Ovary (tissue), 7 donors: ENCODE measurements at regions not wholly inside any gene's neighbourhood (a gene's known extent, or its start where the extent isn't known, plus 50 kb on each side); places are given as distances from the start of the nearest gene placed in this dataset.

Experiments
- DNase-seq, 5 donors: peaks; one replicate each; pipeline ENCODE4 v3.0.0-alpha.2; 2019 to 2020
- H3K27ac ChIP-seq, 2 donors: fragments of 200-600 bp; one replicate each; pipeline versions ENCODE4 v1.5.1 to v1.8.0; 2019 to 2022
- H3K27me3 ChIP-seq: fragments of 200-600 bp; one replicate; pipeline ENCODE4 v1.8.0; 2022
- H3K36me3 ChIP-seq: fragments of 200-600 bp; sonication (generic); one replicate; pipeline ENCODE4 v1.5.1; 2019
- H3K4me1 ChIP-seq: one replicate; pipeline ENCODE4 v1.8.1; 2013; ENCODE audit warnings: mild to moderate bottlenecking, moderate library complexity; ENCODE audit not compliant: insufficient read depth
- H3K4me3 ChIP-seq: fragments of 200-600 bp; sonication (generic); one replicate; pipeline ENCODE4 v1.5.1; 2017
- H3K9me3 ChIP-seq, 2 donors: fragments of 200-600 bp in 1 of 2; sonication (generic) in 1 of 2; one replicate each; pipeline versions ENCODE4 v1.5.1 to v1.8.1; 2013 to 2019; ENCODE audit warnings: mild to moderate bottlenecking in 1 of 2, moderate library complexity in 1 of 2
- EP300 ChIP-seq: sonication (generic); formaldehyde crosslinking; IDR thresholded peaks from one replicate; pipeline ENCODE4 v1.6.1; 2017; ENCODE audit warnings: antibody characterized with exemption
- POLR2A ChIP-seq: fragments of 450-650 bp; IDR thresholded peaks from one replicate; pipeline ENCODE4 v1.6.1; 2017; ENCODE audit warnings: antibody characterized with exemption, mild to moderate bottlenecking, moderate library complexity
- WGBS, 3 donors: extraction: QIAGEN DNeasy Blood & Tissue Kit in 1 of 3; methylation state at CpG; one replicate each; pipeline versions ENCODE4 v1.1.5 to v1.1.7; 2013 to 2017; 5-methylcytosine and 5-hydroxymethylcytosine counted together
- intact Hi-C, 4 donors: fragments of 100-400 bp; cut with DNase I; formaldehyde crosslinking; loops; one replicate each; pipeline versions ENCODE4 v1.11.0 to v1.15.1; 2022 to 2023
- TF ChIP-seq, protein P1 (sequence below), 3 donors: fragments of 450-650 bp in 2 of 3; fragments of 200-600 bp in 1 of 3; IDR thresholded peaks; one replicate each; pipeline versions ENCODE4 v1.5.1 to v1.8.0; 2016 to 2022; ENCODE audit warnings: antibody characterized with exemption in 3 of 3, mild to moderate bottlenecking in 1 of 3
- donor health status: DM: no; HTN: no; CAD: no; lungs with moderate emphysema.
- donor health status: DM: no; HTN: no; CAD: no.
- donor health status: Bipolar disorder and iron deficiency.
- donor health status: DM: no; HTN: no; CAD: no.
- donor health status: DM: yes; HTN: yes; CAD: no.

- WGBS, 3 donors = 36 to 81% (median 79%) methylated on average over 2 of the region's 2 CpGs
- no peak overlapping the region for H3K27ac ChIP-seq
- H3K4me3 ChIP-seq = no peak overlapping the region
- no peaks in the 10 kb centered on the region for H3K4me1 ChIP-seq
- H3K36me3 ChIP-seq = no peaks in the 10 kb centered on the region
- intact Hi-C loops = no loop called here
- H3K9me3 ChIP-seq = no peaks in the 10 kb centered on the region
- H3K27me3 ChIP-seq = no peaks in the 10 kb centered on the region
- no peak for DNase-seq
- no peak for TF ChIP-seq POLR2A
- TF ChIP-seq, protein P1, sequence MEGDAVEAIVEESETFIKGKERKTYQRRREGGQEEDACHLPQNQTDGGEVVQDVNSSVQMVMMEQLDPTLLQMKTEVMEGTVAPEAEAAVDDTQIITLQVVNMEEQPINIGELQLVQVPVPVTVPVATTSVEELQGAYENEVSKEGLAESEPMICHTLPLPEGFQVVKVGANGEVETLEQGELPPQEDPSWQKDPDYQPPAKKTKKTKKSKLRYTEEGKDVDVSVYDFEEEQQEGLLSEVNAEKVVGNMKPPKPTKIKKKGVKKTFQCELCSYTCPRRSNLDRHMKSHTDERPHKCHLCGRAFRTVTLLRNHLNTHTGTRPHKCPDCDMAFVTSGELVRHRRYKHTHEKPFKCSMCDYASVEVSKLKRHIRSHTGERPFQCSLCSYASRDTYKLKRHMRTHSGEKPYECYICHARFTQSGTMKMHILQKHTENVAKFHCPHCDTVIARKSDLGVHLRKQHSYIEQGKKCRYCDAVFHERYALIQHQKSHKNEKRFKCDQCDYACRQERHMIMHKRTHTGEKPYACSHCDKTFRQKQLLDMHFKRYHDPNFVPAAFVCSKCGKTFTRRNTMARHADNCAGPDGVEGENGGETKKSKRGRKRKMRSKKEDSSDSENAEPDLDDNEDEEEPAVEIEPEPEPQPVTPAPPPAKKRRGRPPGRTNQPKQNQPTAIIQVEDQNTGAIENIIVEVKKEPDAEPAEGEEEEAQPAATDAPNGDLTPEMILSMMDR (IDR thresholded peaks at IDR 0.05) = no peak
- no peak for TF ChIP-seq EP300
Measured at GRCh38 chr14:88079624-88080023, 74.7 kb downstream of the GPR65 start.

- Histone ChIP-seq H3K36me3 (no peaks in the 10 kb centered on the region), H3K9me3 (no peaks in the 10 kb centered on the region), H3K27ac (no peak overlapping the region), H3K4me1 (no peaks in the 10 kb centered on the region), H3K27me3 (no peaks in the 10 kb centered on the region), H3K4me3 (no peak overlapping the region)
- WGBS, 3 donors = 84 to 96% (median 92%) methylated on average over 1 of the region's 1 CpG
- TF ChIP-seq EP300 (no peak), POLR2A (no peak)
- TF ChIP-seq, protein P1 (IDR thresholded peaks at IDR 0.05) = no peak
- intact Hi-C loops = no loop called here
- DNase-seq = no peak
Measured at GRCh38 chr14:88085736-88086135, 80.8 kb downstream of the GPR65 start.

GRCh38 chr14:88089445-88089844 lies 84.5 kb downstream of the GPR65 start:
- no peaks in the 10 kb centered on the region for H3K4me1 ChIP-seq
- H3K4me3 ChIP-seq = no peak overlapping the region
- H3K9me3 ChIP-seq = no peaks in the 10 kb centered on the region
- TF ChIP-seq POLR2A (no peak), EP300 (no peak)
- TF ChIP-seq, protein P1 (IDR thresholded peaks at IDR 0.05) = no peak
- H3K27me3 ChIP-seq = no peaks in the 10 kb centered on the region
- intact Hi-C loops = no loop called here
- no peak overlapping the region for H3K27ac ChIP-seq
- H3K36me3 ChIP-seq = no peaks in the 10 kb centered on the region
- no peak for DNase-seq

DNA sequence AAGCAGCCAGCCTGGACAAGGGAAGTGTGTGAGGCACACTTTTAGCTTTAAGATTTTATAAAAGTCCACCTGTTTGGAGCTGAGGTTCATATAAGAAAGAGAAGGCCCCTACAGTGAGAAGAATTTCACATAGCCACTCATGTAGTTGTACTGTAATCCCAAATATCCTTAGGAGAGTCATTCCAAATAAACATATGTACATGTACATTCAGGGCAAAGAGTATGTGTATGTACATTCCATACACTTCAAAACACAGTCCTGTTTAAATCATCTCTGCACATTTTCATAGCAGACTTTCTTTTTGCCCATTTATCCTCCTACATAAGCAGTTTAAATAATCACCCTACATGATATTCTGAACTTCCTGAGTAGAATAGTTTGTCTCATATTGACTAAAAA lies 87.6 kb downstream of the GPR65 start:
- Histone ChIP-seq H3K36me3 (no peaks in the 10 kb centered on the region), H3K27me3 (no peaks in the 10 kb centered on the region), H3K4me1 (no peaks in the 10 kb centered on the region), H3K4me3 (no peak overlapping the region), H3K27ac (no peak overlapping the region), H3K9me3 (no peaks in the 10 kb centered on the region)
- intact Hi-C loops = loop anchor here in 1 of 4 donors (5.0 kb wide), 1 partner anchor 1745 kb away; no protein-coding TSS in a partner anchor
- TF ChIP-seq, protein P1 (IDR thresholded peaks at IDR 0.05) = no peak
- TF ChIP-seq POLR2A = no peak
- TF ChIP-seq EP300 = no peak
- DNase-seq = no peak

DNA sequence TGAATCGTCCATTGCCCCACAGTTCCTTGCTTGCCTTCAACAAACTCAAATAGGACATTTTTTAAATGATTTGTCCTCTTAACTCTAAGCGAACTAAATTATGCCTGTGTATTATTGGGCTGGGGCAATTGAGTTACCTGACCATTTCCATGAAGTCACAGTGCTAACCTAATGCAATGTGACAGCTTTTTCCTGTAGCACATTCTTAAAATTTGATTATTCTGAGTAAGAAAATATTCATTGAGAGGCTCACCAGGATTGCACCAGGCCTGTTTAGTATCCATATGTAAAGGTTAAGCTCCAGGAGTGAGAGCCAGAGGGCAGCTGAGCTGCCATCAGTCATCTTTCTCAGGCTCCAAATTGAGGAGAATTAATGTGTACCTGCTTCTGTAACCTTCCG lies 90.9 kb downstream of the GPR65 start:
- 74 to 81% (median 74%) methylated on average over 3 of the region's 3 CpGs for WGBS, 3 donors
- no peaks in the 10 kb centered on the region for H3K9me3 ChIP-seq
- H3K4me3 ChIP-seq = no peak overlapping the region
- no peaks in the 10 kb centered on the region for H3K36me3 ChIP-seq
- intact Hi-C loops = no loop called here
- TF ChIP-seq, protein P1 (IDR thresholded peaks at IDR 0.05) = no peak
- TF ChIP-seq POLR2A = no peak
- TF ChIP-seq EP300 = no peak
- no peaks in the 10 kb centered on the region for H3K4me1 ChIP-seq
- DNase-seq = no peak
- no peak overlapping the region for H3K27ac ChIP-seq
- no peaks in the 10 kb centered on the region for H3K27me3 ChIP-seq
